Glutamatergic neuron (in vitro differentiated cells): ENCODE measurements at regions not wholly inside any gene's neighbourhood (a gene's known extent, or its start where the extent isn't known, plus 50 kb on each side); places are given as distances from the start of the nearest gene placed in this dataset.
A peak's percentile ranks its signal among the peaks of the same experiment; 100 is the strongest.

Experiments
- DNase-seq: peaks from one replicate; pipeline ENCODE4 v3.0.0; 2022
- H3K27ac Mint-ChIP-seq: one replicate; pipeline ENCODE4 v1.8.0; 2020; ENCODE audit warnings: mild to moderate bottlenecking, mixed read lengths, inconsistent platforms; ENCODE audit not compliant: unreplicated experiment
- H3K27me3 Mint-ChIP-seq: one replicate; pipeline ENCODE4 v1.8.0; 2020; ENCODE audit warnings: mild to moderate bottlenecking, moderate library complexity, mixed read lengths, inconsistent platforms; ENCODE audit not compliant: unreplicated experiment
- H3K36me3 Mint-ChIP-seq: one replicate; pipeline ENCODE4 v1.8.0; 2020; ENCODE audit warnings: mild to moderate bottlenecking, mixed read lengths, inconsistent platforms; ENCODE audit not compliant: unreplicated experiment
- H3K4me1 Mint-ChIP-seq: one replicate; pipeline ENCODE4 v1.8.0; 2020; ENCODE audit warnings: mild to moderate bottlenecking, low read depth, mixed read lengths, inconsistent platforms; ENCODE audit not compliant: unreplicated experiment
- H3K4me3 Mint-ChIP-seq: one replicate; pipeline ENCODE4 v1.8.0; 2020; ENCODE audit warnings: mild to moderate bottlenecking, mixed read lengths, inconsistent platforms; ENCODE audit not compliant: unreplicated experiment
- H3K9me3 Mint-ChIP-seq: one replicate; pipeline ENCODE4 v1.8.0; 2020; ENCODE audit warnings: mild to moderate bottlenecking, moderate library complexity, mixed read lengths, inconsistent platforms; ENCODE audit not compliant: unreplicated experiment
- CTCF ChIP-seq: fragments of 200-600 bp; sonication (generic); IDR thresholded peaks from one replicate; pipeline ENCODE4 v1.5.0; 2021; ENCODE audit not compliant: partially characterized antibody, unreplicated experiment

- H3K4me1 Mint-ChIP-seq, result no peaks in the 10 kb centered on the region
- TF ChIP-seq CTCF, result no peak
- no peaks in the 10 kb centered on the region for H3K27me3 Mint-ChIP-seq
- H3K36me3 Mint-ChIP-seq, result no peaks in the 10 kb centered on the region
- no peaks in the 10 kb centered on the region for H3K9me3 Mint-ChIP-seq
- H3K27ac Mint-ChIP-seq, result no peak overlapping the region
- no peak for DNase-seq
- H3K4me3 Mint-ChIP-seq, result no peak overlapping the region
Observed at GRCh38 chr10:56012101-56012500, 349.0 kb downstream of the ZWINT start.

- Mint-ChIP-seq H3K4me1 (no peaks in the 10 kb centered on the region), H3K27me3 (no peaks in the 10 kb centered on the region), H3K27ac (no peak overlapping the region), H3K9me3 (no peaks in the 10 kb centered on the region), H3K36me3 (no peaks in the 10 kb centered on the region), H3K4me3 (no peak overlapping the region)
- DNase-seq, result no peak
- no peak for TF ChIP-seq CTCF
Observed at GRCh38 chr10:56003555-56003954, 357.5 kb downstream of the ZWINT start.

- no peak for DNase-seq
- TF ChIP-seq CTCF, result peak; percentile 51
Observed at GRCh38 chr10:55989188-55989587, 371.9 kb downstream of the ZWINT start.

GRCh38 chr10:55979203-55979602 lies 381.9 kb downstream of the ZWINT start:
- no peak overlapping the region for H3K4me3 Mint-ChIP-seq

More at GRCh38 chr10:55989188-55989587, 371.9 kb downstream of the ZWINT start:
- no peaks in the 10 kb centered on the region for H3K27me3 Mint-ChIP-seq
- no peak overlapping the region for H3K27ac Mint-ChIP-seq
- no peaks in the 10 kb centered on the region for H3K4me1 Mint-ChIP-seq
- H3K36me3 Mint-ChIP-seq, result no peaks in the 10 kb centered on the region
- H3K9me3 Mint-ChIP-seq, result no peaks in the 10 kb centered on the region
- H3K4me3 Mint-ChIP-seq, result no peak overlapping the region

GRCh38 chr10:55966101-55966500 lies 395.0 kb downstream of the ZWINT start:
- H3K27ac Mint-ChIP-seq, result no peak overlapping the region
- no peaks in the 10 kb centered on the region for H3K4me1 Mint-ChIP-seq
- H3K36me3 Mint-ChIP-seq, result no peaks in the 10 kb centered on the region
- no peak for TF ChIP-seq CTCF
- no peaks in the 10 kb centered on the region for H3K9me3 Mint-ChIP-seq
- H3K4me3 Mint-ChIP-seq, result no peak overlapping the region
- peaks cover 1% of the 10 kb centered on the region for H3K27me3 Mint-ChIP-seq
- DNase-seq, result no peak

More at GRCh38 chr10:55979203-55979602, 381.9 kb downstream of the ZWINT start:
- H3K4me1 Mint-ChIP-seq, result no peaks in the 10 kb centered on the region
- H3K27ac Mint-ChIP-seq, result no peak overlapping the region
- TF ChIP-seq CTCF, result no peak
- DNase-seq, result no peak
- no peaks in the 10 kb centered on the region for H3K27me3 Mint-ChIP-seq
- H3K9me3 Mint-ChIP-seq, result no peaks in the 10 kb centered on the region
- H3K36me3 Mint-ChIP-seq, result no peaks in the 10 kb centered on the region
